Prostate gland (tissue), 2 donors: ENCODE measurements at regions not wholly inside any gene's neighbourhood (a gene's known extent, or its start where the extent isn't known, plus 50 kb on each side); places are given as distances from the start of the nearest gene placed in this dataset.

Source experiments
- DNase-seq: peaks from one replicate; pipeline ENCODE4 v3.0.0-alpha.2; 2019; ENCODE audit warnings: low spot score
- H3K27ac ChIP-seq, 2 donors: fragments of 200-600 bp; sonication (generic); 2 replicates each; pipeline ENCODE4 v1.5.1; 2017 to 2019
- H3K27me3 ChIP-seq: fragments of 200-600 bp; sonication (generic); replicated peaks from 2 replicates; pipeline ENCODE4 v1.5.1; 2019; ENCODE audit not compliant: insufficient read depth
- H3K36me3 ChIP-seq, 2 donors: fragments of 200-600 bp; sonication (generic); 1 replicate in 1 of 2; 2 replicates in 1 of 2; pipeline versions ENCODE4 v1.5.1 to v1.8.1; 2017 to 2019
- H3K4me1 ChIP-seq: fragments of 200-600 bp; sonication (generic); replicated peaks from 2 replicates; pipeline ENCODE4 v1.5.1; 2019
- H3K4me3 ChIP-seq, 2 donors: fragments of 200-600 bp; sonication (generic); 2 replicates each; pipeline ENCODE4 v1.5.1; 2017 to 2019
- H3K9me3 ChIP-seq: fragments of 200-600 bp; sonication (generic); 2 replicates; pipeline ENCODE4 v1.5.1; 2017
- POLR2A ChIP-seq: fragments of 450-650 bp; IDR thresholded peaks from one replicate; pipeline ENCODE4 v1.6.1; 2016; ENCODE audit warnings: antibody characterized with exemption, mild to moderate bottlenecking
- POLR2AphosphoS5 ChIP-seq: sonication (generic); formaldehyde crosslinking; IDR thresholded peaks from one replicate; pipeline ENCODE4 v1.6.1; 2017; ENCODE audit warnings: antibody characterized with exemption
- WGBS: methylation state at CpG from one replicate; pipeline ENCODE4 v1.1.5; 2018; 5-methylcytosine and 5-hydroxymethylcytosine counted together
- intact Hi-C: fragments of 100-400 bp; cut with DNase I; formaldehyde crosslinking; loops from one replicate; pipeline ENCODE4 v1.14.2; 2022
- TF ChIP-seq, protein P1 (sequence below), 4 experiments: fragments of 200-600 bp in 2 of 4; fragments of 450-650 bp in 2 of 4; sonication (generic) in 2 of 4; IDR thresholded peaks; 1 replicate in 3 of 4; 2 replicates in 1 of 4; pipeline ENCODE4 v1.5.1; 2016 to 2019; ENCODE audit warnings: antibody characterized with exemption in 4 of 4, mild to moderate bottlenecking in 2 of 4, moderate library complexity in 2 of 4

DNA sequence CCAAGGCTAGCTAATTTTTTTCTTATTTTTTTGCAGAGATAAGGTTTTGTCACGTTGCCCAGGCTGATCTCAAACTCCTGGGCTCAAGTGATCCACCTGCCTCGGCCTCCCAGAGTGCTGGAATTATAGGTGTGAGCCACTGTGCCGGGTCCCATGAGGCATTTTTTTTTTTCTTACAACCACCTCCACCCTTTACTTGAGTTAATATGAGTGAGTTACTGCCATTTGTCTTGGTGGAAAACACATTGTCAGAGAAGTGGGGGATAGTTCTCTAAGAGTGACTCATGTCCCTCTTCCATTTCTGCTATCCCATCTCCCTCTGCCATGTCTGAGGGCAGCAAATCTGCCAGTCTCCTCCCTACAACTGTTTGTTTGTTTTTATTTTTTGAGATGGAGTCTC, 163.4 kb upstream of the CLINT1 start:
- DNase-seq = no peak
- H3K4me3 ChIP-seq = no peak overlapping the region
- no peaks in the 10 kb centered on the region for H3K27me3 ChIP-seq
- H3K4me1 ChIP-seq = no peaks in the 10 kb centered on the region
- intact Hi-C loops = no loop called here
- no peak overlapping the region for H3K27ac ChIP-seq
- TF ChIP-seq POLR2A = no peak
- TF ChIP-seq, protein P1, sequence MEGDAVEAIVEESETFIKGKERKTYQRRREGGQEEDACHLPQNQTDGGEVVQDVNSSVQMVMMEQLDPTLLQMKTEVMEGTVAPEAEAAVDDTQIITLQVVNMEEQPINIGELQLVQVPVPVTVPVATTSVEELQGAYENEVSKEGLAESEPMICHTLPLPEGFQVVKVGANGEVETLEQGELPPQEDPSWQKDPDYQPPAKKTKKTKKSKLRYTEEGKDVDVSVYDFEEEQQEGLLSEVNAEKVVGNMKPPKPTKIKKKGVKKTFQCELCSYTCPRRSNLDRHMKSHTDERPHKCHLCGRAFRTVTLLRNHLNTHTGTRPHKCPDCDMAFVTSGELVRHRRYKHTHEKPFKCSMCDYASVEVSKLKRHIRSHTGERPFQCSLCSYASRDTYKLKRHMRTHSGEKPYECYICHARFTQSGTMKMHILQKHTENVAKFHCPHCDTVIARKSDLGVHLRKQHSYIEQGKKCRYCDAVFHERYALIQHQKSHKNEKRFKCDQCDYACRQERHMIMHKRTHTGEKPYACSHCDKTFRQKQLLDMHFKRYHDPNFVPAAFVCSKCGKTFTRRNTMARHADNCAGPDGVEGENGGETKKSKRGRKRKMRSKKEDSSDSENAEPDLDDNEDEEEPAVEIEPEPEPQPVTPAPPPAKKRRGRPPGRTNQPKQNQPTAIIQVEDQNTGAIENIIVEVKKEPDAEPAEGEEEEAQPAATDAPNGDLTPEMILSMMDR (IDR thresholded peaks at IDR 0.05) = no peak
- TF ChIP-seq POLR2AphosphoS5 = no peak
- WGBS = 73% methylated on average over 3 of the region's 3 CpGs
- H3K36me3 ChIP-seq = no peaks in the 10 kb centered on the region
- no peaks in the 10 kb centered on the region for H3K9me3 ChIP-seq

DNA sequence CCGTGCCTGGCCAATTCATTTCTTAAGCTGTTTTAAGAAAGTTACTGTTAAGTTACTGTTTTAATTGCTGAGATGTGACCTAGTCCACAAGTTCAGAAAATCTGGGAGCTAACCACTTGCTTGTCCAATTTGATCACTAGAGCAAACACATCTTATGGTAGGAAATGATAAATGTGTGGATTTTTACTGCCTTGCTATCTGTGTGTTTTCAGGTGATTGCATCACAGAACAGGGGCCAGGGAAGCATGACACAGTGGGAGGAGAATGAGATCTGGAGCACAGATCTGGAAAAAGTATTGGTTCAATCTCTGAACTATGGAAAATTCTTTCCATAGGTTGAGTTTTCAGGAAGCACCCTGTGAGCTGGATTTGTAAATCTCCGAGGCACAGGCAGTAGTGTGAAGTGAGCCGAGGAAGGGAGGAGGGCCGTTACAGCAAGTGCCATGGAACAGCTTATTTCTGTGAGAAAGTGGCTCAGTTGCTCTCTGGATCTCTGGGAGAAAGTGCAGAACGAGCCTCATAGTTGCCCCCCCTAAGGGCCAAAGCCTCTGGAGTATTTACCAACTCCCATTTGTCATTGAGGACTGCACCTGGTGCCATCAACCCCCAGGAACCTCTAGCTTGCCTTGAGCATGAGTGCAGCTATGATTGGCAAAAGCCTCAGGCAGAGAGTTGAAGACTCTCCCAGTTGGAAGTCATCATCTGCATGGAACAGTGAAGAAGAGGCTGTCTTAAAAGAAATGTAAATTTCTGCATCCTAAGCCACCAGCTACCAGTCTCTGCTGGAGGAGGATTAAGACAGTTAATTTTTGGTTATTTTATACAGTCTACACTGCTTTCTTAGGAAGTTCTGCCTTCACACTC, 161.8 kb upstream of the CLINT1 start:
- intact Hi-C loops = no loop called here
- TF ChIP-seq POLR2A = no peak
- TF ChIP-seq, protein P1 (IDR thresholded peaks at IDR 0.05) = no peak
- TF ChIP-seq POLR2AphosphoS5 = no peak
- DNase-seq = no peak
- Histone ChIP-seq H3K9me3 (no peaks in the 10 kb centered on the region), H3K27ac (no peak overlapping the region), H3K36me3 (no peaks in the 10 kb centered on the region), H3K4me1 (no peaks in the 10 kb centered on the region), H3K27me3 (no peaks in the 10 kb centered on the region), H3K4me3 (no peak overlapping the region)
- 87% methylated on average over 5 of the region's 5 CpGs for WGBS

DNA sequence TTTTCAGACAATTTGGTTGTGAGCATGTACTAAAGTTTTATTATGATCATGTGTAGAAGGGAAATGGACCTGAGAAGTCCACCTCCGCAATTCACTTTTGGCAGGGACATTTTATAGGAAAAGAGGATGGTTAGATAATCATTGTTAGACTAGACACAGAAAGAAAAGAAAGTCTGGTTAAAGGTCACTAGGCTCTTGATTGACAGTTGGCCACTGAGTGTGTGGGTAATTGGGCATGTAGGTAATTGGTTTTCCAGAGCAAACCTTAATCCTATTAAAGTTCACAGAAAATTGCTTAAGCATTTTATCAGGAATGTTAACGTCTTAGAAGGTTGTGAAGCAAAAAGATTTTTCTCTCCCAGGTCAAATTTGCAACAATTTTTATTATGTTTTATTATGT, 158.5 kb upstream of the CLINT1 start:
- Histone ChIP-seq H3K27ac (no peak overlapping the region), H3K9me3 (no peaks in the 10 kb centered on the region), H3K4me1 (no peaks in the 10 kb centered on the region), H3K36me3 (no peaks in the 10 kb centered on the region), H3K27me3 (no peaks in the 10 kb centered on the region), H3K4me3 (no peak overlapping the region)
- intact Hi-C loops = no loop called here
- WGBS = 86% methylated on average over 2 of the region's 2 CpGs
- DNase-seq = no peak
- no peak for TF ChIP-seq POLR2AphosphoS5
- TF ChIP-seq, protein P1 (IDR thresholded peaks at IDR 0.05) = no peak

DNA sequence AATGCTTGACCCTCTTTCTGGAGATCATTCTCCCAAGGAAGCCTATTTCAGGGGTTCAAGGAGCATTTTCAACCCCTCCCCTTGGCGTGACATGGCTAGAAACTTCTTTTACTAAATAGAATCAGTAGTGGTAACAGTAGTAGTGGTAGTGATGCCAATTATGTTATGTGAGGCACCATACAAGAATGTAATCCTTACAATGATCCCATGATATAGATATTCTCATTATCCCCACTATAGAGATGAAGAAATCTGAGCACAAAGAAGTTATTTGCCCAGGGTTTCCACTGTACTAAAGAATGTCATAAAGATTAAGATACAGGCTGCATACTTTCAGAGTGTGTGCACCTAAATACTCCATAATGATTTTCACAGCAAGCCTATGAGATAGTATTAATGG, 155.4 kb upstream of the CLINT1 start:
- TF ChIP-seq POLR2AphosphoS5 = no peak
- TF ChIP-seq POLR2A = no peak
- TF ChIP-seq, protein P1 (IDR thresholded peaks at IDR 0.05) = no peak
- no peaks in the 10 kb centered on the region for H3K36me3 ChIP-seq
- H3K27me3 ChIP-seq = no peaks in the 10 kb centered on the region
- no peak overlapping the region for H3K4me3 ChIP-seq
- H3K9me3 ChIP-seq = no peaks in the 10 kb centered on the region
- no peak for DNase-seq
- no peaks in the 10 kb centered on the region for H3K4me1 ChIP-seq
- WGBS = 91% methylated on average over 1 of the region's 1 CpG
- H3K27ac ChIP-seq = no peak overlapping the region
- intact Hi-C loops = no loop called here

GRCh38 chr5:158013939-158014338, 155.0 kb upstream of the CLINT1 start:
- H3K9me3 ChIP-seq = no peaks in the 10 kb centered on the region

More at GRCh38 chr5:158013939-158014338, 155.0 kb upstream of the CLINT1 start:
- intact Hi-C loops = no loop called here
- DNase-seq = no peak
- Histone ChIP-seq H3K4me1 (no peaks in the 10 kb centered on the region), H3K36me3 (no peaks in the 10 kb centered on the region), H3K27ac (no peak overlapping the region), H3K4me3 (no peak overlapping the region), H3K27me3 (no peaks in the 10 kb centered on the region)
- TF ChIP-seq POLR2A (no peak), POLR2AphosphoS5 (no peak)
- TF ChIP-seq, protein P1 (IDR thresholded peaks at IDR 0.05) = peak in 1 of 4 experiments; percentile 16
- 35% methylated on average over 6 of the region's 6 CpGs for WGBS
